ENCODE measurements at regions not wholly inside any gene's neighbourhood (a gene's known extent, or its start where the extent isn't known, plus 50 kb on each side); places are given as distances from the start of the nearest gene placed in this dataset.

- CTCF ChIA-PET = no interaction called here
- intact Hi-C loops (cut with micrococcal nuclease) = no loop called here
Measured at GRCh38 chr4:104418286-104418685, 76.4 kb downstream of the CXXC4 start.

GRCh38 chr4:104417357-104417882, 77.3 kb downstream of the CXXC4 start:
- no peaks in the 10 kb centered on the region for H3K36me3 Mint-ChIP-seq (ENCODE audit: low read depth)
- CTCF ChIA-PET = no interaction called here
- H3K27ac Mint-ChIP-seq = no peak overlapping the region
- no peak overlapping the region for H3K4me3 Mint-ChIP-seq
- H3K27me3 Mint-ChIP-seq (ENCODE audit: low read depth) = peaks cover 3% of the 10 kb centered on the region
- no peak for DNase-seq
- no peaks in the 10 kb centered on the region for H3K9me3 Mint-ChIP-seq
- intact Hi-C loops (cut with micrococcal nuclease) = no loop called here
- H3K4me1 Mint-ChIP-seq (ENCODE audit: low read depth) = no peaks in the 10 kb centered on the region

More at GRCh38 chr4:104418286-104418685, 76.4 kb downstream of the CXXC4 start:
- no peaks in the 10 kb centered on the region for H3K4me1 Mint-ChIP-seq (ENCODE audit: low read depth)
- no peak for DNase-seq
- H3K9me3 Mint-ChIP-seq = no peaks in the 10 kb centered on the region
- no peak overlapping the region for H3K4me3 Mint-ChIP-seq
- no peak overlapping the region for H3K27ac Mint-ChIP-seq
- no peaks in the 10 kb centered on the region for H3K36me3 Mint-ChIP-seq (ENCODE audit: low read depth)
- peaks cover 3% of the 10 kb centered on the region for H3K27me3 Mint-ChIP-seq (ENCODE audit: low read depth)

GRCh38 chr4:104416725-104417356, 77.9 kb downstream of the CXXC4 start:
- CTCF ChIA-PET = no interaction called here
- no peak overlapping the region for H3K27ac Mint-ChIP-seq
- no peaks in the 10 kb centered on the region for H3K4me1 Mint-ChIP-seq (ENCODE audit: low read depth)
- intact Hi-C loops (cut with micrococcal nuclease) = no loop called here
- H3K9me3 Mint-ChIP-seq = no peaks in the 10 kb centered on the region
- H3K27me3 Mint-ChIP-seq (ENCODE audit: low read depth) = peaks cover 2% of the 10 kb centered on the region
- no peak overlapping the region for H3K4me3 Mint-ChIP-seq
- no peak for DNase-seq
- no peaks in the 10 kb centered on the region for H3K36me3 Mint-ChIP-seq (ENCODE audit: low read depth)

GRCh38 chr4:104413487-104413886, 81.2 kb downstream of the CXXC4 start:
- Mint-ChIP-seq H3K4me1 (ENCODE audit: low read depth) (no peaks in the 10 kb centered on the region), H3K36me3 (ENCODE audit: low read depth) (no peaks in the 10 kb centered on the region), H3K27ac (no peak overlapping the region), H3K9me3 (no peaks in the 10 kb centered on the region), H3K4me3 (no peak overlapping the region), H3K27me3 (ENCODE audit: low read depth) (no peaks in the 10 kb centered on the region)
- no peak for DNase-seq
- CTCF ChIA-PET = interaction anchor here (0.8 kb wide), 1 partner anchor 683 kb away, joined by 3 read pairs; no protein-coding TSS in a partner anchor
- intact Hi-C loops (cut with micrococcal nuclease) = no loop called here

- no peak overlapping the region for H3K4me3 Mint-ChIP-seq
- no peaks in the 10 kb centered on the region for H3K4me1 Mint-ChIP-seq (ENCODE audit: low read depth)
- H3K9me3 Mint-ChIP-seq = no peaks in the 10 kb centered on the region
- CTCF ChIA-PET = no interaction called here
- no peaks in the 10 kb centered on the region for H3K36me3 Mint-ChIP-seq (ENCODE audit: low read depth)
- DNase-seq = no peak
- no peaks in the 10 kb centered on the region for H3K27me3 Mint-ChIP-seq (ENCODE audit: low read depth)
- intact Hi-C loops (cut with micrococcal nuclease) = no loop called here
- H3K27ac Mint-ChIP-seq = no peak overlapping the region
Measured at GRCh38 chr4:104412344-104412743, 82.3 kb downstream of the CXXC4 start.

DNA sequence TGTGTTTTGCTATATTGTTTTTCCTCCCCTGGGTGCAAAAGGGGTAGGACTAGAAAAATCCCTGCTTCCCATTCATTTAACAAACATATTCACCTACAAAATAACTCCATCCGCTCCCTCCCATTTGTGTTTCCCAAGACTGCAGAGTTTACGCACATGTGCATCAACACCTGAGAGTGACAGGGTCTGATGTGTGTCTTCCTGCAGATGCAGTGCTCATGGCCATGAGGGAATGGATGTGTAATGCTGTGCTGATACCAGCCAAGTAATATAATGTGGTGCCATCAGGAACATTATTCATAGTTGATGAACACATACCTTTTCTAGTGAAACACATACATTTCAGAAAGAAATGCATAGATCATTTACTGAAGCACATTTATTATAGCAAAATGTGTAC, 83.2 kb downstream of the CXXC4 start:
- Mint-ChIP-seq H3K27me3 (ENCODE audit: low read depth) (no peaks in the 10 kb centered on the region), H3K9me3 (no peaks in the 10 kb centered on the region), H3K27ac (no peak overlapping the region), H3K36me3 (ENCODE audit: low read depth) (no peaks in the 10 kb centered on the region), H3K4me1 (ENCODE audit: low read depth) (no peaks in the 10 kb centered on the region), H3K4me3 (no peak overlapping the region)
- no peak for DNase-seq
- CTCF ChIA-PET = no interaction called here
- intact Hi-C loops (cut with micrococcal nuclease) = no loop called here

DNA sequence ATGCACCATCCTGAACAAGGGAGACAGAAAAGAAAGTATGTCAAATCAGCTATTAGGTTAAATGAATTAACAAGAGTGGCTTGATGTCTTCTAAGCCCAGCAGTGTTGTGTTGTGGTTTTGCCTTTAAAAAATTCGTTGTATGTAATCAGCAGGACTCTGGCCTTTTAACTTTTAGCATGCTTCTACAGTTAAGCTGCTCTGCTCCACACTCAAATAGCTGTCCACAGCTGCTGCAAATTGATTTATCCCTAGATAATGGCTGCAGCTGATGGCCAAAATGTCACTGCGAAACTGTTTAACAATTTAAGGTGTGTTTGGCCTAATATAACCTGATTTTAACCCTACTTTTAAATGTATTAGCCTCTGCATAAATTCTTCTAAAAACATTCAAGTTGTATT, 85.8 kb downstream of the CXXC4 start:
- Mint-ChIP-seq H3K9me3 (peaks cover 7% of the 10 kb centered on the region), H3K4me3 (no peak overlapping the region), H3K36me3 (ENCODE audit: low read depth) (no peaks in the 10 kb centered on the region), H3K27me3 (ENCODE audit: low read depth) (no peaks in the 10 kb centered on the region), H3K27ac (no peak overlapping the region), H3K4me1 (ENCODE audit: low read depth) (no peaks in the 10 kb centered on the region)
- intact Hi-C loops (cut with micrococcal nuclease) = no loop called here
- no peak for DNase-seq
- CTCF ChIA-PET = no interaction called here

GRCh38 chr4:104404361-104404760, 90.3 kb downstream of the CXXC4 start:
- intact Hi-C loops (cut with micrococcal nuclease) = no loop called here
- no peak for DNase-seq
- H3K27ac Mint-ChIP-seq = no peak overlapping the region
- CTCF ChIA-PET = no interaction called here
- no peak overlapping the region for H3K4me3 Mint-ChIP-seq
- no peaks in the 10 kb centered on the region for H3K36me3 Mint-ChIP-seq (ENCODE audit: low read depth)
- no peaks in the 10 kb centered on the region for H3K4me1 Mint-ChIP-seq (ENCODE audit: low read depth)
- H3K9me3 Mint-ChIP-seq = peaks cover 7% of the 10 kb centered on the region
- no peaks in the 10 kb centered on the region for H3K27me3 Mint-ChIP-seq (ENCODE audit: low read depth)

- H3K36me3 Mint-ChIP-seq (ENCODE audit: low read depth) = no peaks in the 10 kb centered on the region
- CTCF ChIA-PET = no interaction called here
- intact Hi-C loops (cut with micrococcal nuclease) = no loop called here
Measured at GRCh38 chr4:104395168-104395614, 99.5 kb downstream of the CXXC4 start.

DNA sequence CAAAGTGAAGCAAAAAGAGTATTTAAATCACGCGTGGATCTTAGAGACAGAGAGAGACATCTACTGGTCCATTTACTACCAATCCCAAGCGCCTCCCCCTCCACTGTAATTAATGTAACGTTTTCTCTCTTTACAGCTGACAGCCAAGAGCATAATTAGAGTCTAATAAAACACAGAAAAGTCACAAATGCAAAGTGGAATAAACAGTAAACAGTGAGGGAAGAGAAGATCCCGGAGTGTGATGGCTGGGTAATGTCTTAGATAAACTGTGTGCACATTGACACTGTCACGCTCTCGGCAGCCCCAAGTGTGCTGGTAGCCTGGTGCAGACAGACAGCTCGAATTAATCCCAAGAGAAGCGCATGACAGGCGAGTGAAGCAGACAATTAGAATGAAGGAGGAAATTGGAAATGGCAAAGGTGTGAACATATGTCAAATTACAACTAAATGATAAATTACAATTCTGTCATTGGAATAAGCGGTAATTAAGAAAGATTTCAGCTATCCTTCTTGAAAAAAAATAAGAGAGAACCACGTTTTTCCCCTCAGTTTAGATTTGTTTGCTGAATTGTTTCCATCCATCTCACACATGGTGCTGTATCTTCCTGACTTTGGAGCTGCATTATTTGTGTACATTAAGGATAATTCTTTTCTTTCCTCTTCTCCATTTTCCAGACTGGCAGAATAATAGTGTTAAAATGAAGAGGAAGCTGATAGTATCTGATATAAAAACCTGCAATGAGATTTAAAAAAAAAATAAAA, 100.1 kb downstream of the CXXC4 start:
- CTCF ChIA-PET = no interaction called here
- Mint-ChIP-seq H3K4me3 (no peak overlapping the region), H3K9me3 (no peaks in the 10 kb centered on the region), H3K27me3 (ENCODE audit: low read depth) (no peaks in the 10 kb centered on the region), H3K27ac (no peak overlapping the region), H3K36me3 (ENCODE audit: low read depth) (no peaks in the 10 kb centered on the region), H3K4me1 (ENCODE audit: low read depth) (no peaks in the 10 kb centered on the region)
- intact Hi-C loops (cut with micrococcal nuclease) = no loop called here
- no peak for DNase-seq

More at GRCh38 chr4:104395168-104395614, 99.5 kb downstream of the CXXC4 start:
- no peak for DNase-seq
- no peaks in the 10 kb centered on the region for H3K4me1 Mint-ChIP-seq (ENCODE audit: low read depth)
- H3K4me3 Mint-ChIP-seq = no peak overlapping the region
- no peaks in the 10 kb centered on the region for H3K27me3 Mint-ChIP-seq (ENCODE audit: low read depth)
- H3K9me3 Mint-ChIP-seq = no peaks in the 10 kb centered on the region
- H3K27ac Mint-ChIP-seq = no peak overlapping the region

DNA sequence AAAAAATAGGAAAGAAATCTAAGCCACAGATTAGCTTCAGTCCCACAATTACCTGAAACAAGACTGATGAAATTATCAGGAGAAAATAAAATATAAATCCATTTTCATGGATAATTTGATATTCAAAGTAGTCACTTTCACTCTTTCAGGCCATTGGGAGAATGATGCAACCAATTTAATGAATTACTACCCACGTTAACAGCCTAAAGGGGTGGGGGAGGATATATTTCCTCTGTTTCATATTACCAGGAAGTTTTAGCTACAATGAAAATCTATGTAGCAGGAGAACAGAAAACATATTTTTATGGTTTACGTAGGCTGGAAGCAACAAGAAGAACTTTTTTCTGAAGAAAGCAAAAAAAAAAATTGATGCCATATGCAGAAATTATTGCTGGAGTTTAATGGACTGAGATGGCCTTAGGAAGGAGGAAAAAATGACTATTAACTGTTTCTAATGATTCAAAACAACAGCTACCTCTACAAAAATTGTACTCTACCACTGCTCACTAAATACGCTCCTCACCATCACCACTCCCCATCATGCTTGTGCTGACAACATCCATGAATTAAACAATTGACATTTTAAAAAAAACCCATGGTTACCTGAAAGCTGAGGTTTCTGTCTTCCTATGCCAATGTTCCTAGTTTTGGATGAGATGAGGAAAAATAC, 100.9 kb downstream of the CXXC4 start:
- Mint-ChIP-seq H3K4me3 (no peak overlapping the region), H3K36me3 (ENCODE audit: low read depth) (no peaks in the 10 kb centered on the region), H3K27me3 (ENCODE audit: low read depth) (no peaks in the 10 kb centered on the region), H3K9me3 (no peaks in the 10 kb centered on the region), H3K4me1 (ENCODE audit: low read depth) (no peaks in the 10 kb centered on the region), H3K27ac (no peak overlapping the region)
- no peak for DNase-seq
- intact Hi-C loops (cut with micrococcal nuclease) = no loop called here
- CTCF ChIA-PET = no interaction called here

DNA sequence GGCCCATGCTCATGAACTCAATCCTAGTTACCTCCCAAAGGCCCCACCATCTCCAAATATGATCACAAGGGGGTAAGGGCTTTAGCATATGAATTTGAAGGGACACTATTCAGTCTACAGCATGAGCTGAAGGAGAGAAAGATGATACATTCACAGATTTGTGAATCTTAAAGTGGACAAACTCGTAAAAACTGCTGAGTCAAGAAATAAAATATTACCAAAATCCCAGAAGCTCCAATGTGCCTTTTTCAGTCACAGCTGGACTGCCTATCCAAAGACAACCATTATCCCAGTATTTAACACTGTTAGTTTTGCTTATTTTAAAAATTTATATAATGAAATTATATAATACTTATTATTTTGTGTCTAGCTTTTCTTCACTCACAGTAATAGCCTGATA, 109.0 kb downstream of the CXXC4 start:
- no peaks in the 10 kb centered on the region for H3K4me1 Mint-ChIP-seq (ENCODE audit: low read depth)
- H3K4me3 Mint-ChIP-seq = no peak overlapping the region
- intact Hi-C loops (cut with micrococcal nuclease) = no loop called here
- no peaks in the 10 kb centered on the region for H3K36me3 Mint-ChIP-seq (ENCODE audit: low read depth)
- no peak for DNase-seq
- no peak overlapping the region for H3K27ac Mint-ChIP-seq
- CTCF ChIA-PET = no interaction called here
- H3K9me3 Mint-ChIP-seq = peaks cover 3% of the 10 kb centered on the region
- no peaks in the 10 kb centered on the region for H3K27me3 Mint-ChIP-seq (ENCODE audit: low read depth)

DNA sequence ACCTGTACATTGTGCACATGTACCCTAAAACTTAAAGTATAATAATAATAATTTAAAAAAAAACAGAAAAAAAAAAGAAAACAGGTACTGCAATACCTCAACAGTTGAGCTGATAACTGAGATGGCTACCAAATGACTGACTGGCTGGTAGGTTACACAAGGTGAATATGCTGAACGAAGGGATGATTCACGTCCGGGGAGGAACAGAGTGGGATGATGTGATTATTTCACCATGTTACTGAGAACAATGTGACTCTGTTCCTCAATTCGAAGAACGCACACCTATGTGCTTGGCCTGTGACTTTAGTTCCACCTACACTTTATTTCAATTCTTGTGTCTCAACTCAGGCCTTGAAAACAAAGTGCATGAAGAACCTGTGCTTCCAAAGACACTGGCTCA, 111.7 kb downstream of the CXXC4 start:
- DNase-seq = no peak
- H3K27ac Mint-ChIP-seq = no peak overlapping the region
- H3K4me3 Mint-ChIP-seq = no peak overlapping the region
- intact Hi-C loops (cut with micrococcal nuclease) = no loop called here
- peaks cover 6% of the 10 kb centered on the region for H3K9me3 Mint-ChIP-seq
- H3K27me3 Mint-ChIP-seq (ENCODE audit: low read depth) = no peaks in the 10 kb centered on the region
- CTCF ChIA-PET = no interaction called here
- H3K36me3 Mint-ChIP-seq (ENCODE audit: low read depth) = no peaks in the 10 kb centered on the region
- no peaks in the 10 kb centered on the region for H3K4me1 Mint-ChIP-seq (ENCODE audit: low read depth)
